ENCODE measurements at regions not wholly inside any gene's neighbourhood (a gene's known extent, or its start where the extent isn't known, plus 50 kb on each side); places are given as distances from the start of the nearest gene placed in this dataset.

DNA sequence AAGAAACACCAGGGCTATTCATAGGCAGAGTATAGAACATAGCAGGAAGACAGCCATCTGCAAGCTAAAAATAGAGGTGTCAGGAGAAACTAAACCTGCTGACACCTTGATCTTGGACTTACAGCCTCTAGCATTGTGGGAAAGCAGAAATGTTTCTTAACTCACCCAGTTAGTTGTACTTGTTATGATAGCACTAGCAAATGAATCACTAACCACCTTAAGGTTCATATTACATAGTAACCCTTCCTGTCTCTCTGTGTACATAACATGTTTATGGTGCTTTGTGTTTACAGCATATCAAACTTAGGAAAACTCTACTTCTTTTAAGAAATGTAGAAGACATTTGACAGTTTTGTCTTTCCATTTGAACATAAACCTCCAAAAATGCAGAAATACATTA, 1031.3 kb downstream of the FSCB start:
- Histone ChIP-seq H3K27ac (ENCODE audit: low read depth, low read length) (no peak overlapping the region), H2AFZ (ENCODE audit: low read length, unreplicated experiment) (no peak overlapping the region), H3K4me3 (ENCODE audit: low read depth, low read length) (no peak overlapping the region), H3K79me2 (ENCODE audit: control insufficient read depth, insufficient read depth, low read length, unreplicated experiment) (no peaks in the 10 kb centered on the region), H3K4me1 (ENCODE audit: control insufficient read depth, insufficient read depth, low read length, unreplicated experiment) (no peaks in the 10 kb centered on the region), H3K36me3 (ENCODE audit: insufficient read depth, low read length) (no peaks in the 10 kb centered on the region), H3K27me3 (ENCODE audit: insufficient read depth, low read length) (no peaks in the 10 kb centered on the region)

DNA sequence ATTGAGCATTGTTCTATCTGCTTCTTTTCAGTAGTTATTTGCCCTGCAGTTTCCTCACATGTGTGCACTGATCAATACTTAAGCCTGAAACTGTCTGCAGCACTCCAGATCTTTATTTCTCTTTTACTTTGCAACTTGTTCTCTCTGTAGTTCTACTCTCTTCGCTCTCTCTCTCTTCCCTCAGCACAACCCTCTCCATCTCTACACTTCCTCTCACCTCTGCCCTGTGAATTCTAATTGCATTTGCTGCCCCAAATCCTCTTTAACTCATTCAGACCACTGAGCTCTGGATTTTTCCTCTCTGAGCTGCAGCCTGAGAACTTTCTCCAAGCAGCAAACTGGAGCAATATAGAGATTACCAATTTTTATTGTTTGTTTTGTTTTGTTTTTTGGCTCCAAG, 1035.5 kb downstream of the FSCB start:
- Histone ChIP-seq H3K79me2 (ENCODE audit: control insufficient read depth, insufficient read depth, low read length, unreplicated experiment) (no peaks in the 10 kb centered on the region), H2AFZ (ENCODE audit: low read length, unreplicated experiment) (no peak overlapping the region), H3K27ac (ENCODE audit: low read depth, low read length) (no peak overlapping the region), H3K4me1 (ENCODE audit: control insufficient read depth, insufficient read depth, low read length, unreplicated experiment) (no peaks in the 10 kb centered on the region), H3K4me3 (ENCODE audit: low read depth, low read length) (no peak overlapping the region), H3K27me3 (ENCODE audit: insufficient read depth, low read length) (no peaks in the 10 kb centered on the region), H3K36me3 (ENCODE audit: insufficient read depth, low read length) (no peaks in the 10 kb centered on the region)

DNA sequence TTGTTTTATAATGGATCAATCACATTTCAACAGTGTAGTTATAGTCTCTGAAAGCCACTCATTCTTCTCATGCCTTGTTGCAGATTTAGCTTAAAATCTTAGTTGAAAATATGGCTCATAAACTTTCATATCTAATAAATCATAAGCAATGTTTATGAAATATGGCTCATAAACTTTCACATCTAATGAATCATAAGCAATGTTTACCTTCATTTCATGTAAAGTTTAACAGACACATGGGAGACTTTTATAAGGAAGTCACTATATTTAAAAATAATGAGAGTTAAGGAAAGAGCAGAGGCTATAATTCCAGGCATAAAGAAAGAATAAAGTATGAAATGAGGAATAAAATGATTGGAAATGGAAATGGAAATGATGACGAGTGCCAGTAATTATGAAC, 1042.1 kb downstream of the FSCB start:
- no peaks in the 10 kb centered on the region for H3K36me3 ChIP-seq (ENCODE audit: insufficient read depth, low read length)
- no peak overlapping the region for H3K4me3 ChIP-seq (ENCODE audit: low read depth, low read length)
- no peaks in the 10 kb centered on the region for H3K27me3 ChIP-seq (ENCODE audit: insufficient read depth, low read length)
- no peaks in the 10 kb centered on the region for H3K4me1 ChIP-seq (ENCODE audit: control insufficient read depth, insufficient read depth, low read length, unreplicated experiment)
- H3K27ac ChIP-seq (ENCODE audit: low read depth, low read length): no peak overlapping the region
- no peak overlapping the region for H2AFZ ChIP-seq (ENCODE audit: low read length, unreplicated experiment)
- no peaks in the 10 kb centered on the region for H3K79me2 ChIP-seq (ENCODE audit: control insufficient read depth, insufficient read depth, low read length, unreplicated experiment)

DNA sequence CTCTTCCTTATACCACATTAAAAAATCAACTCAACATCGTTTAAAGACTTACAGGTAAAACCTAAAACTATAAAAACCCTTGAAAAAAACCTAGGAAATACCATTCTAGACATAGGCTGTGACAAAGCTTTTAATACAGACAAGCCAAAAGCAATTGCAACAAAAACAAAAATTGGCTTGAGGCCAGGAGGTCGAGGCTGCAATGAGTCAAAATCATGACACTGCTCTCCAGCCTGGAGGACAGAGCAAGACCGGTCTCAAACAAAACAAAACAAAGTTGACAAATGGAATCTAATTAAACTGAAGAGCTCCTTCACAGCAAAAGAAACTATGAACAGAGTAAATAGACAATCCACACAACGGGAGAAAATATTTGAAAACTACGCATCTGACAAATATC, 1057.8 kb downstream of the FSCB start:
- Histone ChIP-seq H3K4me1 (ENCODE audit: control insufficient read depth, insufficient read depth, low read length, unreplicated experiment) (no peaks in the 10 kb centered on the region), H3K27me3 (ENCODE audit: insufficient read depth, low read length) (no peaks in the 10 kb centered on the region), H3K4me3 (ENCODE audit: low read depth, low read length) (no peak overlapping the region), H3K27ac (ENCODE audit: low read depth, low read length) (no peak overlapping the region), H3K79me2 (ENCODE audit: control insufficient read depth, insufficient read depth, low read length, unreplicated experiment) (no peaks in the 10 kb centered on the region), H3K36me3 (ENCODE audit: insufficient read depth, low read length) (no peaks in the 10 kb centered on the region), H2AFZ (ENCODE audit: low read length, unreplicated experiment) (no peak overlapping the region)

DNA sequence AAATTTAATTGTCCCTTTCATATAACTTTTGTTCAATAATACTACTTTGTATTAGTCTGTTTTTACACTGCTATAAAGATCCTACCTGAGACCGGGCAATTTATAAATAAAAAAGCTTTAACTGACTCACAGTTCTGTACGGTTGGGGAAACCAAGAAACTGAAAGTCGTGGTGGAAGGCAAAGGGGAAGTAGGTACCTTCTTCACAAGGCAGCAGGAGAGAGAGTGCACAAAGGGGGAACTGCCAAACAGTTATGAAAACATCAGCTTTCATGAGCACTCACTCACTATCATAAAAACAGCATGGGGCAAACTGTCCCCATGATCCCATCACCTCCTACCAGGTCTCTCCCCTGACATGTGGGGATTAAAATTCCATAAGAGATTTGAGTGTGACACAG, 1069.0 kb downstream of the FSCB start:
- Histone ChIP-seq H3K4me3 (ENCODE audit: low read depth, low read length) (no peak overlapping the region), H3K36me3 (ENCODE audit: insufficient read depth, low read length) (no peaks in the 10 kb centered on the region), H3K79me2 (ENCODE audit: control insufficient read depth, insufficient read depth, low read length, unreplicated experiment) (no peaks in the 10 kb centered on the region), H3K4me1 (ENCODE audit: control insufficient read depth, insufficient read depth, low read length, unreplicated experiment) (no peaks in the 10 kb centered on the region), H3K27me3 (ENCODE audit: insufficient read depth, low read length) (no peaks in the 10 kb centered on the region), H3K27ac (ENCODE audit: low read depth, low read length) (no peak overlapping the region), H2AFZ (ENCODE audit: low read length, unreplicated experiment) (no peak overlapping the region)

DNA sequence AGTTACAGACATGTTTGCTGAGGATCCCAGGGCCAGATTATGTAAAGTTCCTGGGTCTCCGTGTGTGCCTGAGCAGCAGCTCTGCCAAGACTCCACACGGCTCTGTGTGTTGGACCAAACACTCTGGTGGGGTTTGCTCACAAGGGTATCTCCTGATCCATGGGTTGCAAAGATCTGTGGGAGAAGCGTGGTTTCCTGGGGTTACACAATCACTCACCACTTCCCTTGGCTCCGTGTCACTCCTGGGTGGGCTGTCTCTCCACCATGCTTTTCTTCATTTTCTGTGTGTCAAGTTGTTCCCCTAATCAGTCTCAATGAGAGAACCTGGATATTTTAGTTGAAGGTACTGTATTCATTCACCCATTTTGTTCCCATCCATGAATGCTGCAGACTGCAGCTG, 1088.8 kb downstream of the FSCB start:
- no peak overlapping the region for H3K27ac ChIP-seq (ENCODE audit: low read depth, low read length)
- no peak overlapping the region for H3K4me3 ChIP-seq (ENCODE audit: low read depth, low read length)
- H3K79me2 ChIP-seq (ENCODE audit: control insufficient read depth, insufficient read depth, low read length, unreplicated experiment): no peaks in the 10 kb centered on the region
- H3K4me1 ChIP-seq (ENCODE audit: control insufficient read depth, insufficient read depth, low read length, unreplicated experiment): no peaks in the 10 kb centered on the region
- no peaks in the 10 kb centered on the region for H3K36me3 ChIP-seq (ENCODE audit: insufficient read depth, low read length)
- no peak overlapping the region for H2AFZ ChIP-seq (ENCODE audit: low read length, unreplicated experiment)
- no peaks in the 10 kb centered on the region for H3K27me3 ChIP-seq (ENCODE audit: insufficient read depth, low read length)

DNA sequence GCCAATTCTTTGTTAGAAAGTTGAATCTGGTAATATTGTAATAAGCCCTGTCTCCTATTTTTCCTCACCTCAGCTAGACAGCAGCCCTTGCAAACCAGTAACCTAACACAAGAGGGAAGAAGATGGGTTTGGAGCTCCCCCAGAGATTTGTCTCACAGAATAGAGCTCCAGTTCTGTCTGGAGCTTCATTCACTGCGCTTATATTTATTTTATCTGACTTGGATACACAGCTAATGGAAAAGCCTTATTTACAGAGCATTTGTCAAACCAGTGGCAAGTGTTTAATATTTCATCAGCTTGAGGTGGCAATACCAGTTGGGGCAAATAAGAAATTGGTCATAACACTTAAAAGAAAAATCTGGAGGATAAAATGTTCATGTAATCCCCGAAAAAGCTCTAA, 1094.0 kb downstream of the FSCB start:
- H3K36me3 ChIP-seq (ENCODE audit: insufficient read depth, low read length): no peaks in the 10 kb centered on the region
- no peaks in the 10 kb centered on the region for H3K79me2 ChIP-seq (ENCODE audit: control insufficient read depth, insufficient read depth, low read length, unreplicated experiment)
- H3K27me3 ChIP-seq (ENCODE audit: insufficient read depth, low read length): no peaks in the 10 kb centered on the region
- no peak overlapping the region for H2AFZ ChIP-seq (ENCODE audit: low read length, unreplicated experiment)
- H3K4me3 ChIP-seq (ENCODE audit: low read depth, low read length): no peak overlapping the region
- no peaks in the 10 kb centered on the region for H3K4me1 ChIP-seq (ENCODE audit: control insufficient read depth, insufficient read depth, low read length, unreplicated experiment)
- no peak overlapping the region for H3K27ac ChIP-seq (ENCODE audit: low read depth, low read length)

DNA sequence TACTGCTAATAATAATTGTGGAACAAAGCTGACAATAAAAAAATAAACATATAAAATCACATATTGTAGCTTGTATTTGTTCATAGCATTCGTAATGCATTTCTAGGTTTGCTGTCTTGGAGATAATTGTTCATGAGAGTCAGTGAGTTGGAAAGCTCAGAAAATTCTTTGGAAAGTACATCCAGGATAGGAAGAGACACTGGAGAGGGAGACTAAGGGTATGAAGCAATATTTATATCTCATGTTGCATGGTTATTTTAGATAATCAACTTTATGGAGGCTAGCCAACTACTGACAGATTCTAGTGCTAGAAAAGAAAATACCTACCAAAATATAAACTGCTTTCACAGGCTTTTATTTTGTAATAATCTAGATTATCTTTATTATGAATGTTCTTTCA, 1095.2 kb downstream of the FSCB start:
- no peaks in the 10 kb centered on the region for H3K36me3 ChIP-seq (ENCODE audit: insufficient read depth, low read length)
- H3K27me3 ChIP-seq (ENCODE audit: insufficient read depth, low read length): no peaks in the 10 kb centered on the region
- no peaks in the 10 kb centered on the region for H3K4me1 ChIP-seq (ENCODE audit: control insufficient read depth, insufficient read depth, low read length, unreplicated experiment)
- H3K27ac ChIP-seq (ENCODE audit: low read depth, low read length): no peak overlapping the region
- no peak overlapping the region for H3K4me3 ChIP-seq (ENCODE audit: low read depth, low read length)
- no peak overlapping the region for H2AFZ ChIP-seq (ENCODE audit: low read length, unreplicated experiment)
- H3K79me2 ChIP-seq (ENCODE audit: control insufficient read depth, insufficient read depth, low read length, unreplicated experiment): no peaks in the 10 kb centered on the region

DNA sequence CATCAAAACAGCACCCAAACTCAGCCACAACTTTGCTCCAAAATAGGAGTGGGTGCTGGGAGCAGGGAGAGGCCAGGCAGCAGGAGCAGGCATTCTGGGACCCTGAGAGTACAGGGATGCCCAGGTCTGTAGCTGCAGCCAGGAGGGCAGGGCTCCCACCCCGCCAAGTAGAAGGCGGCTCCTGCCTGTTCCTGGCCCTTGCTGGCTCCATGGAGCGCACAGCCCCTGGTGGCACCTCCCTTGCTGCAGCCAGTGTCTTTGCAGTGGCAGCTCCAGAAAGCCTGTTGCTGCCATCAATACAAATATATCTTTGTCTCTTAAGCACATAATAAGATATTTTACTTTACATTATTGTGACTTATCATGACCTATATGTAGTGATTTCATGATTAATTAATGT, 1096.5 kb downstream of the FSCB start:
- Histone ChIP-seq H2AFZ (ENCODE audit: low read length, unreplicated experiment) (no peak overlapping the region), H3K4me3 (ENCODE audit: low read depth, low read length) (no peak overlapping the region), H3K79me2 (ENCODE audit: control insufficient read depth, insufficient read depth, low read length, unreplicated experiment) (no peaks in the 10 kb centered on the region), H3K4me1 (ENCODE audit: control insufficient read depth, insufficient read depth, low read length, unreplicated experiment) (no peaks in the 10 kb centered on the region), H3K27me3 (ENCODE audit: insufficient read depth, low read length) (no peaks in the 10 kb centered on the region), H3K36me3 (ENCODE audit: insufficient read depth, low read length) (no peaks in the 10 kb centered on the region), H3K27ac (ENCODE audit: low read depth, low read length) (no peak overlapping the region)

DNA sequence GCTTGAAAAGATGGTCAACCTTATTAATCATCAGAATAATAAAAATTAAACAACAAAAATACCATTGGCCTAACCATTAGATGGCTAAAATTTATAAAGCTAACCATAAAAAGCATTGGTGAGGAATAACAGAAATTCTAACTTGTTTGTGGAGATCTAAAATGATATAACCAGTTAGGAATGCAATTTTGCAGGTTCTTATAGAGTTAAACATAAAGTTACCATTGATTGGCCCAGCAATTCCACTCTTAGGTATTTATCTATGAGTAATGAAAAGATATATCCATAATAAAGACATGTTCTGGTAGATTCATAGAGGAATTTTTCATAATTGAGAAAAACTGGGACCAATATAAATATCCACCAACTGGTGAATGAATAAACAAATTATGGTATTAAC, 1098.6 kb downstream of the FSCB start:
- Histone ChIP-seq H3K27me3 (ENCODE audit: insufficient read depth, low read length) (no peaks in the 10 kb centered on the region), H3K36me3 (ENCODE audit: insufficient read depth, low read length) (no peaks in the 10 kb centered on the region), H3K4me1 (ENCODE audit: control insufficient read depth, insufficient read depth, low read length, unreplicated experiment) (no peaks in the 10 kb centered on the region), H3K79me2 (ENCODE audit: control insufficient read depth, insufficient read depth, low read length, unreplicated experiment) (no peaks in the 10 kb centered on the region), H3K4me3 (ENCODE audit: low read depth, low read length) (no peak overlapping the region), H2AFZ (ENCODE audit: low read length, unreplicated experiment) (no peak overlapping the region), H3K27ac (ENCODE audit: low read depth, low read length) (no peak overlapping the region)

DNA sequence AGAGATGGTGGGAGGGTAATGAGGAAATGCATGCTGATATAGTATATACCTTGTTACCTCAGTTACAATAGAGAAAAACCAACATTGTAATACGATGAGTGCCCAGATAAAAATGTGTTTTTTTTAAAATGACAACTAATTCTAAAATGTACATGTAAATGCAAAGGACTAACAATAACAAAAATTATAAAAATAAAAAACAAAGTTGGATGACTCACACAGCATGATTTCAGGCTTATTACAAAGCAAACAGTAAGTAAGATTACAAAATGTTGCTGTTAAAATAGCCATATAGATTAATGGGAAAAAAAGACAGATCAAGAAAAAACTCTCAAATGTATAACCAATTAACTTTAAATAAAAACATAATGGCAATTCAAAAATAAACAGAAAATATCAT, 1099.4 kb downstream of the FSCB start:
- Histone ChIP-seq H3K4me1 (ENCODE audit: control insufficient read depth, insufficient read depth, low read length, unreplicated experiment) (no peaks in the 10 kb centered on the region), H3K4me3 (ENCODE audit: low read depth, low read length) (no peak overlapping the region), H3K79me2 (ENCODE audit: control insufficient read depth, insufficient read depth, low read length, unreplicated experiment) (no peaks in the 10 kb centered on the region), H3K27me3 (ENCODE audit: insufficient read depth, low read length) (no peaks in the 10 kb centered on the region), H3K27ac (ENCODE audit: low read depth, low read length) (no peak overlapping the region), H3K36me3 (ENCODE audit: insufficient read depth, low read length) (no peaks in the 10 kb centered on the region), H2AFZ (ENCODE audit: low read length, unreplicated experiment) (no peak overlapping the region)

DNA sequence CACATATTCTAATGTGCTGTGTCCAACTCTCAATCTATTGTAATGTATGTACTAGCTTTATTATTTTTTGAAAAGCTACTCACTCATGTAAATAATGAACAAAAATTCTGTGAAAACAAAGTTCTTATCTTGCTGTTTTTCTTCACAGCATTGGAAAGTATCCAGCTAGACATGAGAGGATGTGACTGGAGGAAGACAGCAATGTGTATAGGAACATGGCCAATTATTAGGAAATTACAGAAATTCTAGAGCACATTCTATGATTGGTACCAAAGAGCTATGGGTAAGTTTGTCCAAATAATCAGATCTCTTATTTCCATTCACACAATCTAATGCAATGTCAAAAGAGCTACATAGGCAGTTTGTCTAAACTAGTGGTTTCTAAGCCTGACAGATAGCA, 1100.2 kb downstream of the FSCB start:
- Histone ChIP-seq H2AFZ (ENCODE audit: low read length, unreplicated experiment) (no peak overlapping the region), H3K4me1 (ENCODE audit: control insufficient read depth, insufficient read depth, low read length, unreplicated experiment) (no peaks in the 10 kb centered on the region), H3K27ac (ENCODE audit: low read depth, low read length) (no peak overlapping the region), H3K79me2 (ENCODE audit: control insufficient read depth, insufficient read depth, low read length, unreplicated experiment) (no peaks in the 10 kb centered on the region), H3K36me3 (ENCODE audit: insufficient read depth, low read length) (no peaks in the 10 kb centered on the region), H3K27me3 (ENCODE audit: insufficient read depth, low read length) (no peaks in the 10 kb centered on the region), H3K4me3 (ENCODE audit: low read depth, low read length) (no peak overlapping the region)

All from ACC112 (cell line).